Heart left ventricle (tissue), 16 donors: ENCODE measurements at regions not wholly inside any gene's neighbourhood (a gene's known extent, or its start where the extent isn't known, plus 50 kb on each side); places are given as distances from the start of the nearest gene placed in this dataset.

Experiments used
- ATAC-seq, 4 donors: fragments of 200-7000 bp; cut with Tn5 transposase; one replicate each; pipeline ENCODE4 v1.9.1; 2020 to 2022; ENCODE audit warnings: moderate library complexity in 4 of 4, mild to moderate bottlenecking in 3 of 4, moderate number of reproducible peaks in 1 of 4
- DNase-seq, 5 donors: peaks; one replicate each; pipeline ENCODE4 v3.0.0-alpha.2; 2020
- H3K27ac ChIP-seq, 12 donors: fragments of 200-600 bp; sonication (generic) in 4 of 12; one replicate each; pipeline versions ENCODE4 v1.5.0 to v1.8.0; 2016 to 2022; ENCODE audit warnings: mild to moderate bottlenecking in 2 of 12
- H3K27me3 ChIP-seq, 9 donors: fragments of 200-600 bp; sonication (generic) in 2 of 9; one replicate each; pipeline versions ENCODE4 v1.5.1 to v1.8.0; 2016 to 2022; ENCODE audit warnings: mild to moderate bottlenecking in 3 of 9
- H3K36me3 ChIP-seq, 9 donors: fragments of 200-600 bp; sonication (generic) in 2 of 9; one replicate each; pipeline versions ENCODE4 v1.5.0 to v1.8.0; 2018 to 2022; ENCODE audit warnings: mild to moderate bottlenecking in 2 of 9
- H3K4me1 ChIP-seq, 12 donors: fragments of 200-600 bp; sonication (generic) in 4 of 12; one replicate each; pipeline versions ENCODE4 v1.5.0 to v1.8.0; 2016 to 2022; ENCODE audit warnings: mild to moderate bottlenecking in 3 of 12
- H3K4me3 ChIP-seq, 12 donors: fragments of 200-600 bp; sonication (generic) in 4 of 12; one replicate each; pipeline versions ENCODE4 v1.5.0 to v1.8.0; 2017 to 2022; ENCODE audit warnings: mild to moderate bottlenecking in 9 of 12, moderate library complexity in 4 of 12
- H3K9me3 ChIP-seq, 12 donors: fragments of 200-600 bp; sonication (generic) in 4 of 12; one replicate each; pipeline versions ENCODE4 v1.5.0 to v1.8.0; 2016 to 2022; ENCODE audit warnings: mild to moderate bottlenecking in 1 of 12
- POLR2A ChIP-seq, 2 donors: fragments of 450-650 bp; IDR thresholded peaks; one replicate each; pipeline ENCODE4 v1.6.1; 2017; ENCODE audit warnings: antibody characterized with exemption in 2 of 2, mild to moderate bottlenecking in 2 of 2, moderate library complexity in 2 of 2
- WGBS, 4 donors: extraction: QIAGEN DNeasy Blood & Tissue Kit in 2 of 4; methylation state at CpG; one replicate each; pipeline versions ENCODE4 v1.1.5 to v1.1.7; 2013 to 2018; 5-methylcytosine and 5-hydroxymethylcytosine counted together
- intact Hi-C, 10 donors: fragments of 100-400 bp; cut with DNase I; formaldehyde crosslinking; loops; one replicate each; pipeline versions ENCODE4 v1.11.1 to v1.14.2; 2022
- TF ChIP-seq, protein P1 (sequence below), 12 donors: fragments of 200-600 bp; sonication (generic) in 4 of 12; IDR thresholded peaks; one replicate each; pipeline versions ENCODE4 v1.5.0 to v1.8.0; 2018 to 2022; ENCODE audit warnings: antibody characterized with exemption in 12 of 12, mild to moderate bottlenecking in 5 of 12
- donor health status: ischemic (EF 13 %, LVEDD 7.1; RV severe dilation, severe dysfunction).
- donor health status: healthy with polysubstance abuse.
- donor health status: DM: no; HTN: yes; CAD: no.
- donor health status: DM: no; HTN: no; CAD: no.
- donor health status: ischemic (EF 25% LVEDD 6.9; RV normal size, moderate dysfunction).
- donor health status: ischemic (EF 25% LVEDD 5.7; RV mildly dilated, moderate dysfunction).
- donor health status: healthy.
- donor health status: DM: yes; HTN: yes; CAD: no.
- donor health status: ischemic (EF 35%, LVEDD 5.7; RV mildly dilated, moderate dysfunction).
- donor health status: nonischemic (EF 11% LVEDD 7.7; RV severe dilation, severe dysfunction).
- donor health status: DM: yes; HTN: yes; CAD: no.
- donor health status: PGD.
- donor health status: ischemic (EF 29% LVEDD 5.4; RV normal size, mild dysfunction).
- donor health status: nonischemic (EF 23%, LVEDD 6.1; RV moderate dilation, normal function).

DNA sequence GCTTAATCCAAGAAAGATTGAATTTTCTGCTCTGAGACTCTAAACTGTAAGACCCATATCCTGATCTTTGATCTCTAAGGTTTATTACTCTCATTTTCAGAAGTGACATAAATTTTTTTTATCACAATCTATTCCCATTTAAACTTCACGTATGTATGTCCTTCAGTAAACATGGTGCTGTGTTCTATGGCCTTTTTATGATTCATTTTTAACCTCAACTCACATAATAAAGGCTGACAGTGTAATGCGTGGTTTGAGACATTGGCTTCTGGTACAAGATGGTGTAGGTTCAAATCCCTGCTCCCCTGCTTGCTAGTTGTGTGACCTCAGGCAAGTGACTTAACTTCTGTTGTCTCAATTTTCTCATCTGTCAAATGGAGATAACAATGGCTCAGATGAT is 306.0 kb upstream of the AADAT start:
- H3K9me3 ChIP-seq = no peaks in the 10 kb centered on the region
- H3K27ac ChIP-seq = no peak overlapping the region
- no peak for DNase-seq
- no peak for ATAC-seq
- 77 to 80% (median 79%) methylated on average over 2 of the region's 2 CpGs for WGBS, 4 donors
- no peak overlapping the region for H3K4me3 ChIP-seq
- no peaks in the 10 kb centered on the region for H3K36me3 ChIP-seq
- intact Hi-C loops = no loop called here
- no peaks in the 10 kb centered on the region for H3K4me1 ChIP-seq
- no peaks in the 10 kb centered on the region for H3K27me3 ChIP-seq
- TF ChIP-seq, protein P1, sequence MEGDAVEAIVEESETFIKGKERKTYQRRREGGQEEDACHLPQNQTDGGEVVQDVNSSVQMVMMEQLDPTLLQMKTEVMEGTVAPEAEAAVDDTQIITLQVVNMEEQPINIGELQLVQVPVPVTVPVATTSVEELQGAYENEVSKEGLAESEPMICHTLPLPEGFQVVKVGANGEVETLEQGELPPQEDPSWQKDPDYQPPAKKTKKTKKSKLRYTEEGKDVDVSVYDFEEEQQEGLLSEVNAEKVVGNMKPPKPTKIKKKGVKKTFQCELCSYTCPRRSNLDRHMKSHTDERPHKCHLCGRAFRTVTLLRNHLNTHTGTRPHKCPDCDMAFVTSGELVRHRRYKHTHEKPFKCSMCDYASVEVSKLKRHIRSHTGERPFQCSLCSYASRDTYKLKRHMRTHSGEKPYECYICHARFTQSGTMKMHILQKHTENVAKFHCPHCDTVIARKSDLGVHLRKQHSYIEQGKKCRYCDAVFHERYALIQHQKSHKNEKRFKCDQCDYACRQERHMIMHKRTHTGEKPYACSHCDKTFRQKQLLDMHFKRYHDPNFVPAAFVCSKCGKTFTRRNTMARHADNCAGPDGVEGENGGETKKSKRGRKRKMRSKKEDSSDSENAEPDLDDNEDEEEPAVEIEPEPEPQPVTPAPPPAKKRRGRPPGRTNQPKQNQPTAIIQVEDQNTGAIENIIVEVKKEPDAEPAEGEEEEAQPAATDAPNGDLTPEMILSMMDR (IDR thresholded peaks at IDR 0.05) = no peak
- no peak for TF ChIP-seq POLR2A (IDR thresholded peaks at IDR 0.05)

DNA sequence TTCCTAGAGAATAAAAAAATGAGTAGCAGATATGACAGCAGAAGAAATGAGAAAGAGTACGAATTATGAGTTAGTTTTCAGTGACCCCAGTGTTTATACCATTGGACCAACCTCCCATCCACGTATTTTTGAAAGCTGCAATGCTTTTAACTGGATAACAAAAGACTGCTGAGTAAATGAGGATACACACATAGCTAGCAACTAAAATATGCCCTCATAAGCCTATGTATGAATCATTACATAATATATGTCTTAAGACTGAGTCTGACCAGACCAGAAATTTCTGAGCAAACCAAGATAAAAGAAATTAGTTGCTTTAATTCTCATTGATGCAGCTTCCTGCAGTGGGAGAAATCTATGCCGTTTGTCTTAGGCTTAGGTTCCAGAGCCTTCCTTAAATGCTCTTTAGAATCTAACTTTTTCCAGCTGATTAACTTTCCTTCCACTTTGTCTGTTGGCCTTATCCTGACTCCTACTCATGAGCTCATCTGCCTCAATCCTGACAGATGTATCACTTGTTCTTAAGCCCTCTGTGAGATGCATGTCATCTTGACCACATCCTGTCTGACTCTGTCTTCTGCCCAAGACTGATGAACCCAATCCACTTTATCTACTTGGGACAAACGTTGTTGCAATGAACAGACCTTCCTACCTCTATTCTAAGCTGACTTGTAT is 301.4 kb upstream of the AADAT start:
- DNase-seq = no peak
- no peaks in the 10 kb centered on the region for H3K9me3 ChIP-seq
- H3K27ac ChIP-seq = no peak overlapping the region
- intact Hi-C loops = no loop called here
- H3K4me1 ChIP-seq = no peaks in the 10 kb centered on the region
- ATAC-seq = no peak
- no peak overlapping the region for H3K4me3 ChIP-seq
- no peaks in the 10 kb centered on the region for H3K27me3 ChIP-seq
- TF ChIP-seq, protein P1 (IDR thresholded peaks at IDR 0.05) = no peak
- no peak for TF ChIP-seq POLR2A (IDR thresholded peaks at IDR 0.05)
- H3K36me3 ChIP-seq = no peaks in the 10 kb centered on the region
- WGBS, 4 donors = 32 to 49% (median 44%) methylated on average over 4 of the region's 4 CpGs

- 39 to 45% (median 41%) methylated on average over 5 of the region's 5 CpGs for WGBS, 4 donors
- intact Hi-C loops = no loop called here
- TF ChIP-seq, protein P1 (IDR thresholded peaks at IDR 0.05) = no peak
- TF ChIP-seq POLR2A (IDR thresholded peaks at IDR 0.05) = no peak
- no peaks in the 10 kb centered on the region for H3K36me3 ChIP-seq
- H3K4me1 ChIP-seq = no peaks in the 10 kb centered on the region
- no peak for DNase-seq
- no peak for ATAC-seq
- no peak overlapping the region for H3K4me3 ChIP-seq
- H3K27me3 ChIP-seq = no peaks in the 10 kb centered on the region
- no peak overlapping the region for H3K27ac ChIP-seq
- peaks cover 0 to 10% (median 0%) of the 10 kb centered on the region in 12 donors for H3K9me3 ChIP-seq
Observed at GRCh38 chr4:170389411-170389810, 299.7 kb upstream of the AADAT start.

GRCh38 chr4:170388255-170388654 is 298.5 kb upstream of the AADAT start:
- intact Hi-C loops = no loop called here
- WGBS, 4 donors = 37 to 56% (median 42%) methylated on average over 1 of the region's 1 CpG

More at GRCh38 chr4:170388255-170388654, 298.5 kb upstream of the AADAT start:
- Histone ChIP-seq H3K27me3 (no peaks in the 10 kb centered on the region), H3K36me3 (no peaks in the 10 kb centered on the region), H3K4me3 (no peak overlapping the region), H3K9me3 (peaks cover 0 to 16% (median under 1%) of the 10 kb centered on the region in 12 donors), H3K27ac (no peak overlapping the region), H3K4me1 (no peaks in the 10 kb centered on the region)
- TF ChIP-seq, protein P1 (IDR thresholded peaks at IDR 0.05) = no peak
- TF ChIP-seq POLR2A (IDR thresholded peaks at IDR 0.05) = no peak
- DNase-seq (no peak), ATAC-seq (no peak)
